HepG2 (cell line): ENCODE measurements at regions not wholly inside any gene's neighbourhood (a gene's known extent, or its start where the extent isn't known, plus 50 kb on each side); places are given as distances from the start of the nearest gene placed in this dataset.

Experiments used
- ATAC-seq: fragments of 200-7000 bp; cut with Tn5 transposase; 3 replicates; pipeline ENCODE4 v1.9.1; 2020; ENCODE audit warnings: mild to moderate bottlenecking, moderate library complexity
- BruUV-seq: library from RNA; stranded (reverse); fragments of 400-500 nt; replicated peaks from 2 replicates; lab custom pipeline; 2021; lab: Mats Ljungman, UMichigan
- CTCF ChIA-PET: fragments of 300-600 bp; formaldehyde crosslinking; extraction: SDS; loops from one replicate; lab custom pipeline; 2021; ENCODE audit warnings: low total read pairs, inconsistent platforms, low intra/inter-chr PET ratio; lab: Yijun Ruan, JAX
- POLR2A ChIA-PET: fragments of 350-600 bp; sonication (Branson Sonifier 250); formaldehyde crosslinking; loops from one replicate; lab custom pipeline; 2020; ENCODE audit warnings: antibody characterized with exemption, inconsistent platforms; lab: Yijun Ruan, JAX
- DNase-seq: peaks from one replicate; pipeline ENCODE4 v3.0.0-alpha.2; 2015; ENCODE audit warnings: low spot score
- FAIRE-seq: peaks from 3 replicates; lab custom pipeline; 2011; peaks lifted over from hg19 to GRCh38; lab: Jason Lieb, UNC
- H2AFZ ChIP-seq: one replicate; pipeline ENCODE4 v1.6.1; 2011; ENCODE audit warnings: low read length, inconsistent platforms
- H3K27ac ChIP-seq: fragments of 300-600 bp; 3 replicates; pipeline ENCODE4 v1.8.0; 2011; ENCODE audit warnings: mixed run types, mild to moderate bottlenecking, mixed read lengths, low read length, inconsistent platforms; ENCODE audit not compliant: insufficient read depth; ENCODE audit errors: extremely low read length
- H3K27me3 ChIP-seq, 2 experiments: fragments of 200-600 bp in 1 of 2; 2 replicates in 1 of 2; 3 replicates in 1 of 2; pipeline versions ENCODE4 v1.6.0 to v1.8.0; 2011; ENCODE audit warnings: low read length in 2 of 2, mild to moderate bottlenecking in 2 of 2, moderate library complexity in 2 of 2, inconsistent platforms in 1 of 2; ENCODE audit not compliant: insufficient read depth in 2 of 2, control insufficient read depth in 1 of 2
- H3K36me3 ChIP-seq, 2 experiments: fragments of 200-600 bp in 1 of 2; replicated peaks in 1 of 2; 2 replicates in 1 of 2; 3 replicates in 1 of 2; pipeline versions ENCODE4 v1.5.1 to v1.8.0; 2011; ENCODE audit warnings: low read length in 2 of 2, inconsistent platforms in 1 of 2; ENCODE audit not compliant: insufficient read depth in 2 of 2, control insufficient read depth in 1 of 2
- H3K4me1 ChIP-seq: 2 replicates; pipeline ENCODE4 v1.5.1; 2012; ENCODE audit warnings: low read length, inconsistent platforms; ENCODE audit not compliant: insufficient read depth
- H3K4me2 ChIP-seq: 2 replicates; pipeline ENCODE4 v1.6.0; 2011; ENCODE audit warnings: low read depth, low read length, inconsistent platforms
- H3K4me3 ChIP-seq, 3 experiments: fragments of 200-600 bp in 1 of 3; sonication (generic), shearing (Covaris generic) in 1 of 3; replicated peaks in 1 of 3; 2 replicates each; pipeline ENCODE4 v1.5.1; 2011 to 2016; ENCODE audit warnings: low read length in 3 of 3, inconsistent platforms in 2 of 3, low read depth in 2 of 3, mild to moderate bottlenecking in 2 of 3, control low read depth in 1 of 3, mixed read lengths in 1 of 3; ENCODE audit not compliant: insufficient read depth in 1 of 3
- H3K79me2 ChIP-seq: one replicate; pipeline ENCODE4 v1.6.1; 2011; ENCODE audit warnings: low read length, inconsistent platforms; ENCODE audit not compliant: insufficient read depth
- H3K9ac ChIP-seq: 2 replicates; pipeline ENCODE4 v1.6.0; 2011; ENCODE audit warnings: mild to moderate bottlenecking, low read depth, low read length, inconsistent platforms; ENCODE audit not compliant: insufficient read depth
- H3K9me3 ChIP-seq: 2 replicates; pipeline ENCODE4 v1.5.1; 2012; ENCODE audit warnings: mild to moderate bottlenecking, low read length
- H4K20me1 ChIP-seq: 2 replicates; pipeline ENCODE4 v1.6.0; 2011; ENCODE audit warnings: inconsistent platforms, mild to moderate bottlenecking, low read length, moderate library complexity; ENCODE audit not compliant: insufficient read depth
- FOXK2 ChIP-seq: fragments of 450-650 bp; IDR thresholded peaks from 2 replicates; pipeline ENCODE4 v1.6.1; 2016
- GLI4 ChIP-seq: sonication (generic); formaldehyde crosslinking; IDR thresholded peaks from 2 replicates; pipeline ENCODE4 v1.5.1; 2020; ENCODE audit warnings: missing genetic modification reagents, mild to moderate bottlenecking, moderate library complexity, borderline replicate concordance
- GLMP ChIP-seq: sonication (generic); formaldehyde crosslinking; IDR thresholded peaks from 2 replicates; pipeline ENCODE4 v1.9.0; 2021; ENCODE audit warnings: missing genetic modification reagents, mild to moderate bottlenecking, borderline replicate concordance
- HDAC1 ChIP-seq: sonication (generic); formaldehyde crosslinking; IDR thresholded peaks from 2 replicates; pipeline ENCODE4 v1.5.1; 2020; ENCODE audit warnings: mild to moderate bottlenecking, missing genetic modification reagents
- PRMT3 ChIP-seq: sonication (generic); formaldehyde crosslinking; IDR thresholded peaks from 2 replicates; pipeline ENCODE4 v1.8.1; 2022; ENCODE audit warnings: low read depth, mild to moderate bottlenecking, moderate library complexity, missing genetic modification reagents, borderline replicate concordance
- RBAK ChIP-seq: sonication (generic); formaldehyde crosslinking; IDR thresholded peaks from 2 replicates; pipeline ENCODE4 v1.5.1; 2020; ENCODE audit warnings: mild to moderate bottlenecking, missing genetic modification reagents
- RORA ChIP-seq: sonication (generic); formaldehyde crosslinking; IDR thresholded peaks from 2 replicates; pipeline ENCODE4 v1.5.0; 2020; ENCODE audit warnings: mild to moderate bottlenecking, missing genetic modification reagents, moderate library complexity
- SETDB1 ChIP-seq: sonication (generic); formaldehyde crosslinking; IDR thresholded peaks from 2 replicates; pipeline ENCODE4 v1.5.1; 2020; ENCODE audit warnings: missing genetic modification reagents, mild to moderate bottlenecking, borderline replicate concordance
- ZEB1 ChIP-seq: IDR thresholded peaks from 2 replicates; pipeline ENCODE4 v1.6.1; 2012; ENCODE audit warnings: mild to moderate bottlenecking, low read depth, inconsistent platforms; ENCODE audit not compliant: insufficient replicate concordance
- ZFP82 ChIP-seq: sonication (generic); formaldehyde crosslinking; IDR thresholded peaks from 2 replicates; pipeline ENCODE4 v1.5.1; 2020; ENCODE audit warnings: mild to moderate bottlenecking, missing genetic modification reagents, borderline replicate concordance
- ZNF33A ChIP-seq: sonication (generic); formaldehyde crosslinking; IDR thresholded peaks from 2 replicates; pipeline ENCODE4 v1.5.1; 2020; ENCODE audit warnings: missing genetic modification reagents, mild to moderate bottlenecking, moderate library complexity, borderline replicate concordance
- ZNF83 ChIP-seq: sonication (generic); formaldehyde crosslinking; IDR thresholded peaks from 2 replicates; pipeline ENCODE4 v1.4.0; 2020; ENCODE audit warnings: missing genetic modification reagents, mild to moderate bottlenecking, borderline replicate concordance
- ZNF850 ChIP-seq: sonication (generic); formaldehyde crosslinking; conservative IDR thresholded peaks from 2 replicates; pipeline ENCODE4 v1.9.0; 2021; ENCODE audit warnings: mild to moderate bottlenecking, missing genetic modification reagents
- ZSCAN29 ChIP-seq: sonication (generic); formaldehyde crosslinking; conservative IDR thresholded peaks from 2 replicates; pipeline ENCODE4 v1.4.0; 2020; ENCODE audit warnings: mild to moderate bottlenecking, missing genetic modification reagents
- WGBS: methylation state at CpG from one replicate; pipeline ENCODE4 v1.1.6; 2017; ENCODE audit warnings: low lambda C conversion rate; 5-methylcytosine and 5-hydroxymethylcytosine counted together
- in situ Hi-C: cut with HindIII; loops from 2 replicates; pipeline ENCODE4 v1.10.0; 2017; ENCODE audit warnings: low pct_unique_long_range_greater_than_20kb; ENCODE audit not compliant: extremely low pct_ligation_motif_present
- intact Hi-C: fragments of 100-400 bp; cut with micrococcal nuclease; formaldehyde crosslinking; loops from one replicate; pipeline ENCODE4 v1.10.0; 2022; ENCODE audit not compliant: unreplicated experiment
- TF ChIP-seq, protein P1 (sequence below): sonication (generic); formaldehyde crosslinking; conservative IDR thresholded peaks from 2 replicates; pipeline ENCODE4 v1.4.0; 2020; ENCODE audit warnings: missing genetic modification reagents
- TF ChIP-seq, protein P2 (sequence below): sonication (generic); formaldehyde crosslinking; IDR thresholded peaks from 2 replicates; pipeline ENCODE4 v1.4.0; 2020; ENCODE audit warnings: missing genetic modification reagents, borderline replicate concordance
- TF ChIP-seq, protein P3 (sequence below): sonication (generic); formaldehyde crosslinking; IDR thresholded peaks from 2 replicates; pipeline ENCODE4 v1.5.0; 2020; ENCODE audit warnings: missing genetic modification reagents

GRCh38 chr20:53660947-53661381 lies 67.3 kb upstream of the ZNF217 start:
- POLR2A ChIA-PET: interaction anchor here (1.3 to 3.6 kb wide), 9 partner anchors 16 to 255 kb away, joined by 4 to 37 read pairs (median 8); partner anchors contain the start of gene ZNF217
- CTCF ChIA-PET: no interaction called here
- Histone ChIP-seq H3K27ac (peak overlapping the region; percentile 9), H3K79me2 (no peaks in the 10 kb centered on the region), H4K20me1 (no peaks in the 10 kb centered on the region), H2AFZ (peak overlapping the region; percentile 87), H3K4me3 (peak overlapping the region in 2 of 3 experiments; percentile 6 to 7; a peak in 2 of 6 replicates), H3K4me1 (peaks cover 50% of the 10 kb centered on the region), H3K27me3 (no peaks in the 10 kb centered on the region), H3K36me3 (no peaks in the 10 kb centered on the region), H3K9me3 (no peaks in the 10 kb centered on the region), H3K4me2 (peak overlapping the region; percentile 60), H3K9ac (peak overlapping the region; percentile 33)
- in situ Hi-C loops (no loop called here), intact Hi-C loops (loop anchor here (5.0 kb wide), 1 partner anchor 256 kb away; no protein-coding TSS in a partner anchor)
- peak; percentile 46 for ATAC-seq
- BruUV-seq: no TSS peak
- FAIRE-seq: no peak
- no peak for DNase-seq
- WGBS: 27% methylated on average over 6 of the region's 6 CpGs
- TF ChIP-seq, protein P1, sequence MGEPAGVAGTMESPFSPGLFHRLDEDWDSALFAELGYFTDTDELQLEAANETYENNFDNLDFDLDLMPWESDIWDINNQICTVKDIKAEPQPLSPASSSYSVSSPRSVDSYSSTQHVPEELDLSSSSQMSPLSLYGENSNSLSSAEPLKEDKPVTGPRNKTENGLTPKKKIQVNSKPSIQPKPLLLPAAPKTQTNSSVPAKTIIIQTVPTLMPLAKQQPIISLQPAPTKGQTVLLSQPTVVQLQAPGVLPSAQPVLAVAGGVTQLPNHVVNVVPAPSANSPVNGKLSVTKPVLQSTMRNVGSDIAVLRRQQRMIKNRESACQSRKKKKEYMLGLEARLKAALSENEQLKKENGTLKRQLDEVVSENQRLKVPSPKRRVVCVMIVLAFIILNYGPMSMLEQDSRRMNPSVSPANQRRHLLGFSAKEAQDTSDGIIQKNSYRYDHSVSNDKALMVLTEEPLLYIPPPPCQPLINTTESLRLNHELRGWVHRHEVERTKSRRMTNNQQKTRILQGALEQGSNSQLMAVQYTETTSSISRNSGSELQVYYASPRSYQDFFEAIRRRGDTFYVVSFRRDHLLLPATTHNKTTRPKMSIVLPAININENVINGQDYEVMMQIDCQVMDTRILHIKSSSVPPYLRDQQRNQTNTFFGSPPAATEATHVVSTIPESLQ: no peak
- no peak for TF ChIP-seq SETDB1 (CRISPR knock-in tag)
- 0 out of 2 replicates have a peak, but pooled peaks have one; percentile 25 for TF ChIP-seq GLI4 (CRISPR knock-in tag)
- TF ChIP-seq PRMT3 (CRISPR knock-in tag): no peak
- no peak for TF ChIP-seq GLMP
- TF ChIP-seq, protein P2, sequence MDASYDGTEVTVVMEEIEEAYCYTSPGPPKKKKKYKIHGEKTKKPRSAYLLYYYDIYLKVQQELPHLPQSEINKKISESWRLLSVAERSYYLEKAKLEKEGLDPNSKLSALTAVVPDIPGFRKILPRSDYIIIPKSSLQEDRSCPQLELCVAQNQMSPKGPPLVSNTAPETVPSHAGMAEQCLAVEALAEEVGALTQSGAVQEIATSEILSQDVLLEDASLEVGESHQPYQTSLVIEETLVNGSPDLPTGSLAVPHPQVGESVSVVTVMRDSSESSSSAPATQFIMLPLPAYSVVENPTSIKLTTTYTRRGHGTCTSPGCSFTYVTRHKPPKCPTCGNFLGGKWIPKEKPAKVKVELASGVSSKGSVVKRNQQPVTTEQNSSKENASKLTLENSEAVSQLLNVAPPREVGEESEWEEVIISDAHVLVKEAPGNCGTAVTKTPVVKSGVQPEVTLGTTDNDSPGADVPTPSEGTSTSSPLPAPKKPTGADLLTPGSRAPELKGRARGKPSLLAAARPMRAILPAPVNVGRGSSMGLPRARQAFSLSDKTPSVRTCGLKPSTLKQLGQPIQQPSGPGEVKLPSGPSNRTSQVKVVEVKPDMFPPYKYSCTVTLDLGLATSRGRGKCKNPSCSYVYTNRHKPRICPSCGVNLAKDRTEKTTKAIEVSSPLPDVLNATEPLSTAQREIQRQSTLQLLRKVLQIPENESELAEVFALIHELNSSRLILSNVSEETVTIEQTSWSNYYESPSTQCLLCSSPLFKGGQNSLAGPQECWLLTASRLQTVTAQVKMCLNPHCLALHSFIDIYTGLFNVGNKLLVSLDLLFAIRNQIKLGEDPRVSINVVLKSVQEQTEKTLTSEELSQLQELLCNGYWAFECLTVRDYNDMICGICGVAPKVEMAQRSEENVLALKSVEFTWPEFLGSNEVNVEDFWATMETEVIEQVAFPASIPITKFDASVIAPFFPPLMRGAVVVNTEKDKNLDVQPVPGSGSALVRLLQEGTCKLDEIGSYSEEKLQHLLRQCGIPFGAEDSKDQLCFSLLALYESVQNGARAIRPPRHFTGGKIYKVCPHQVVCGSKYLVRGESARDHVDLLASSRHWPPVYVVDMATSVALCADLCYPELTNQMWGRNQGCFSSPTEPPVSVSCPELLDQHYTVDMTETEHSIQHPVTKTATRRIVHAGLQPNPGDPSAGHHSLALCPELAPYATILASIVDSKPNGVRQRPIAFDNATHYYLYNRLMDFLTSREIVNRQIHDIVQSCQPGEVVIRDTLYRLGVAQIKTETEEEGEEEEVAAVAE (CRISPR knock-in tag): no peak
- TF ChIP-seq RORA (CRISPR knock-in tag): no peak
- no peak for TF ChIP-seq HDAC1 (CRISPR knock-in tag)
- peak; percentile 17; the same call in 1 of the 2 replicates for TF ChIP-seq ZNF33A (CRISPR knock-in tag)
- no peak for TF ChIP-seq ZNF850 (CRISPR knock-in tag)
- TF ChIP-seq ZFP82 (CRISPR knock-in tag): no peak
- TF ChIP-seq, protein P3, sequence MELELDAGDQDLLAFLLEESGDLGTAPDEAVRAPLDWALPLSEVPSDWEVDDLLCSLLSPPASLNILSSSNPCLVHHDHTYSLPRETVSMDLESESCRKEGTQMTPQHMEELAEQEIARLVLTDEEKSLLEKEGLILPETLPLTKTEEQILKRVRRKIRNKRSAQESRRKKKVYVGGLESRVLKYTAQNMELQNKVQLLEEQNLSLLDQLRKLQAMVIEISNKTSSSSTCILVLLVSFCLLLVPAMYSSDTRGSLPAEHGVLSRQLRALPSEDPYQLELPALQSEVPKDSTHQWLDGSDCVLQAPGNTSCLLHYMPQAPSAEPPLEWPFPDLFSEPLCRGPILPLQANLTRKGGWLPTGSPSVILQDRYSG (CRISPR knock-in tag): no peak
- TF ChIP-seq ZNF83: no peak
- no peak for TF ChIP-seq ZSCAN29 (CRISPR knock-in tag)
- no peak for TF ChIP-seq FOXK2
- no peak for TF ChIP-seq RBAK
- peak; percentile 60 for TF ChIP-seq ZEB1
